ENCODE measurements at regions not wholly inside any gene's neighbourhood (a gene's known extent, or its start where the extent isn't known, plus 50 kb on each side); places are given as distances from the start of the nearest gene placed in this dataset.

DNA sequence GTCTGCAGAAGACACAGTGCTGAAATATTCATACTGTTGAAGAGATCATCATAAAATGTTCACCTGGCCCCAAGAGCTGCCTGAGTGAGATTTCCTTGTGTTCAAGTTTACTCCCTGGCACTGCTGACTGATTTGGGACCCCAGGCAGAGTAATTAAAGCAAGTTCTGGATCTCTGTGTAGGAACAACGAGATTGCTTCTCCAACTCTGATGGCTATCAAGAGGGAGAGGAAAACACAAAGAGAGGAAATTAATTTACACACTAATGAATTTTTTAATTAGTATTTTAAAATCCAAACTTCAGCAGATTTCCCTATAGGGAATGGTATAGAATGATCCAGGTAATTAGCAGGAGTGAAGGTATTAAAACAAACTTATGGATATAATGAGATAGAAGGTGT is 711.8 kb downstream of the DCDC2C start:
- no peak overlapping the region for H3K4me3 ChIP-seq (ENCODE audit: low read length)
- peaks cover 14% of the 10 kb centered on the region for H3K9me3 Mint-ChIP-seq
- DNase-seq (no peak), ATAC-seq (ENCODE audit: poor library complexity) (no peak)
- no peaks in the 10 kb centered on the region for H3K27me3 ChIP-seq (ENCODE audit: control insufficient read depth in 1 of 2, insufficient read depth in 2 of 2, low read length in 2 of 2)
- H3K9me3 ChIP-seq (ENCODE audit: control insufficient read depth in 1 of 2, insufficient read depth in 1 of 2, low read length in 2 of 2) = peaks cover 0 to 12% of the 10 kb centered on the region in 2 experiments
- no peaks in the 10 kb centered on the region for H3K4me1 Mint-ChIP-seq (ENCODE audit: low read depth)
- intact Hi-C loops (cut with DNase I, micrococcal nuclease) = no loop called here
- ChIA-PET POLR2A (no interaction called here), CTCF (no interaction called here)
- TF ChIP-seq, protein P1, sequence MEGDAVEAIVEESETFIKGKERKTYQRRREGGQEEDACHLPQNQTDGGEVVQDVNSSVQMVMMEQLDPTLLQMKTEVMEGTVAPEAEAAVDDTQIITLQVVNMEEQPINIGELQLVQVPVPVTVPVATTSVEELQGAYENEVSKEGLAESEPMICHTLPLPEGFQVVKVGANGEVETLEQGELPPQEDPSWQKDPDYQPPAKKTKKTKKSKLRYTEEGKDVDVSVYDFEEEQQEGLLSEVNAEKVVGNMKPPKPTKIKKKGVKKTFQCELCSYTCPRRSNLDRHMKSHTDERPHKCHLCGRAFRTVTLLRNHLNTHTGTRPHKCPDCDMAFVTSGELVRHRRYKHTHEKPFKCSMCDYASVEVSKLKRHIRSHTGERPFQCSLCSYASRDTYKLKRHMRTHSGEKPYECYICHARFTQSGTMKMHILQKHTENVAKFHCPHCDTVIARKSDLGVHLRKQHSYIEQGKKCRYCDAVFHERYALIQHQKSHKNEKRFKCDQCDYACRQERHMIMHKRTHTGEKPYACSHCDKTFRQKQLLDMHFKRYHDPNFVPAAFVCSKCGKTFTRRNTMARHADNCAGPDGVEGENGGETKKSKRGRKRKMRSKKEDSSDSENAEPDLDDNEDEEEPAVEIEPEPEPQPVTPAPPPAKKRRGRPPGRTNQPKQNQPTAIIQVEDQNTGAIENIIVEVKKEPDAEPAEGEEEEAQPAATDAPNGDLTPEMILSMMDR (IDR thresholded peaks at IDR 0.05) = no peak
- no peaks in the 10 kb centered on the region for H3K27me3 Mint-ChIP-seq
- no peak overlapping the region for H3K27ac Mint-ChIP-seq
- H3K36me3 ChIP-seq (ENCODE audit: insufficient read depth, low read length) = no peaks in the 10 kb centered on the region
- H3K27ac ChIP-seq (ENCODE audit: low read depth in 1 of 2, low read length in 2 of 2) = no peak overlapping the region
- H3K36me3 Mint-ChIP-seq (ENCODE audit: low read depth) = no peaks in the 10 kb centered on the region
- no peak overlapping the region for H3K4me3 Mint-ChIP-seq
- H3K4me1 ChIP-seq (ENCODE audit: insufficient read depth, low read length) = no peaks in the 10 kb centered on the region

DNA sequence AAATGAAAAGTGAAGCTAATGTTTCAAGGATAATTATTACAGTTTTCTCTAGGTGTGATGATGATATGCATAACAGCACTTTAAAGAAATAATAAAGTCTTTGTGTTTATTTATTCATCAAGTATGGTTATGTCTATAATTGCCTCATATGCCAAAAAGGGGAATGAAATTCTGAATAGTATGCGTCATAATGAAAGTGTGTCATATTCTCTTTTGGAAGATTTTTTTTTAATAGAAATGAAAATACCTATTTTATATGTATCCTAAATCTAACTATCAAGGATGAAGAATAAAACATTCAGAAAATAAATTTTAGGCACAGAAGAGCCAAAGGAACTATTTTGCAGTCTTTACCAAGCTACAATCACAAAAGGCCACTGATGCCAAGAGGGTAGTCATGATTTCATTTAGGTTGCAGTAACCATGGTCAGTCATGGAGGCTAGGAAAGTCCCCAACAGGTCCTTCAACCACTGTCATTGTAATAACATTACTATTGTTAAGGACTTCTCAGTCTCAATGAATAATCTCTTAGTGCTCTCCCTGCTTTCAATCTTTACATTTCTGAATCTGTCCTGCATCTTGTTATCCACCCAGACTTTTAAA is 712.5 kb downstream of the DCDC2C start:
- no peaks in the 10 kb centered on the region for H3K27me3 Mint-ChIP-seq
- H3K9me3 Mint-ChIP-seq = peaks cover 14% of the 10 kb centered on the region
- DNase-seq = no peak
- ChIA-PET CTCF (no interaction called here), POLR2A (no interaction called here)
- no peak overlapping the region for H3K4me3 Mint-ChIP-seq
- no peaks in the 10 kb centered on the region for H3K4me1 ChIP-seq (ENCODE audit: insufficient read depth, low read length)
- H3K36me3 ChIP-seq (ENCODE audit: insufficient read depth, low read length) = no peaks in the 10 kb centered on the region
- no peak overlapping the region for H3K27ac Mint-ChIP-seq
- H3K27me3 ChIP-seq (ENCODE audit: control insufficient read depth in 1 of 2, insufficient read depth in 2 of 2, low read length in 2 of 2) = no peaks in the 10 kb centered on the region
- no peak overlapping the region for H3K4me3 ChIP-seq (ENCODE audit: low read length)
- H3K4me1 Mint-ChIP-seq (ENCODE audit: low read depth) = no peaks in the 10 kb centered on the region
- no peak overlapping the region for H3K27ac ChIP-seq (ENCODE audit: low read depth in 1 of 2, low read length in 2 of 2)
- intact Hi-C loops (cut with DNase I, micrococcal nuclease) = no loop called here
- H3K36me3 Mint-ChIP-seq (ENCODE audit: low read depth) = no peaks in the 10 kb centered on the region
- peaks cover 0 to 12% of the 10 kb centered on the region in 2 experiments for H3K9me3 ChIP-seq (ENCODE audit: control insufficient read depth in 1 of 2, insufficient read depth in 1 of 2, low read length in 2 of 2)
- no peak for ATAC-seq (ENCODE audit: poor library complexity)
- TF ChIP-seq, protein P1 (IDR thresholded peaks at IDR 0.05) = no peak

DNA sequence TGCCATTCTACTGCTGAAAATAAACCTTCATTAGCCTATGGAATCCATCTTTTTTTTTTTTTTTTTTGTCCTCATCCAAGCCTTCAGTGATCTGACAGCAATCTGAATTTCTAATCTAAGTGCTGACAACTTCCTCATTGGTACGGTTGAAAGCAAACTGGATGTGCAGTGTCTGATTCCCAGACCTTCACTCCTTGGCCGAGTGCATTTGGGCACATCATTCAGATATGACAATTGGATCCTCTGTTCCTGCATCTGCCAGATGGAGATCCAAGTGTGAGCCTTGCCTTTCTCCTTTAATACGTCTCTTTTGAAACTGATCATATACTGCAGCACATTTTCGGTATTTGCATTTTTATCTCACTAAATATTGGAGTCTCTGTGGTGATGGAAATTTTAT is 713.1 kb downstream of the DCDC2C start:
- H3K4me3 ChIP-seq (ENCODE audit: low read length) = no peak overlapping the region
- H3K27me3 ChIP-seq (ENCODE audit: control insufficient read depth in 1 of 2, insufficient read depth in 2 of 2, low read length in 2 of 2) = no peaks in the 10 kb centered on the region
- no peak for ATAC-seq (ENCODE audit: poor library complexity)
- ChIA-PET POLR2A (no interaction called here), CTCF (no interaction called here)
- no peaks in the 10 kb centered on the region for H3K27me3 Mint-ChIP-seq
- H3K9me3 ChIP-seq (ENCODE audit: control insufficient read depth in 1 of 2, insufficient read depth in 1 of 2, low read length in 2 of 2) = peaks cover 0 to 8% of the 10 kb centered on the region in 2 experiments
- no peak overlapping the region for H3K27ac ChIP-seq (ENCODE audit: low read depth in 1 of 2, low read length in 2 of 2)
- no peaks in the 10 kb centered on the region for H3K4me1 Mint-ChIP-seq (ENCODE audit: low read depth)
- no peaks in the 10 kb centered on the region for H3K36me3 ChIP-seq (ENCODE audit: insufficient read depth, low read length)
- no peaks in the 10 kb centered on the region for H3K36me3 Mint-ChIP-seq (ENCODE audit: low read depth)
- intact Hi-C loops (cut with DNase I, micrococcal nuclease) = no loop called here
- TF ChIP-seq, protein P1 (IDR thresholded peaks at IDR 0.05) = no peak
- H3K27ac Mint-ChIP-seq = no peak overlapping the region
- peaks cover 17% of the 10 kb centered on the region for H3K9me3 Mint-ChIP-seq
- DNase-seq = no peak
- H3K4me3 Mint-ChIP-seq = no peak overlapping the region
- no peaks in the 10 kb centered on the region for H3K4me1 ChIP-seq (ENCODE audit: insufficient read depth, low read length)

All from CD4-positive, alpha-beta T cell (primary cell).